ENCODE measurements at regions not wholly inside any gene's neighbourhood (a gene's known extent, or its start where the extent isn't known, plus 50 kb on each side); places are given as distances from the start of the nearest gene placed in this dataset.

DNA sequence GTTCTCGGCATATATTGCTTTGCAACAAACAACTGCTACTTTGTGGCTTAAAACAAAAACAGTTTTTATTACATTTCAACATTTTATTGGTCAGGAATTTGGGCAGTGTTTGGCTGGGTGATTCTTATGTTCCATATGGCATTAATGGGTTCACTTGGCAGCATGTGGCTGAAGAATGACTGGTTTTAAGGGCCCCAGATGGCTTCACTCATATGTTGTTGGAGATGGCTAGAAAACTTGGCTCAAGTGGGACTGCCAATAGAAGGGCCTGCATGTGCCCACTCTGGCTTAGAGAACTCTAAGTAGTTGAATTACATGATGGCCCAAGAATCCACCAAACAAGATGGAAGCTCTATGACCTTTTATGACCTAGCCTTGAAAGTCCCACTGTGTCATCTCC lies 86.1 kb downstream of the FASTKD2 start (continued):
- TF ChIP-seq, protein P1, sequence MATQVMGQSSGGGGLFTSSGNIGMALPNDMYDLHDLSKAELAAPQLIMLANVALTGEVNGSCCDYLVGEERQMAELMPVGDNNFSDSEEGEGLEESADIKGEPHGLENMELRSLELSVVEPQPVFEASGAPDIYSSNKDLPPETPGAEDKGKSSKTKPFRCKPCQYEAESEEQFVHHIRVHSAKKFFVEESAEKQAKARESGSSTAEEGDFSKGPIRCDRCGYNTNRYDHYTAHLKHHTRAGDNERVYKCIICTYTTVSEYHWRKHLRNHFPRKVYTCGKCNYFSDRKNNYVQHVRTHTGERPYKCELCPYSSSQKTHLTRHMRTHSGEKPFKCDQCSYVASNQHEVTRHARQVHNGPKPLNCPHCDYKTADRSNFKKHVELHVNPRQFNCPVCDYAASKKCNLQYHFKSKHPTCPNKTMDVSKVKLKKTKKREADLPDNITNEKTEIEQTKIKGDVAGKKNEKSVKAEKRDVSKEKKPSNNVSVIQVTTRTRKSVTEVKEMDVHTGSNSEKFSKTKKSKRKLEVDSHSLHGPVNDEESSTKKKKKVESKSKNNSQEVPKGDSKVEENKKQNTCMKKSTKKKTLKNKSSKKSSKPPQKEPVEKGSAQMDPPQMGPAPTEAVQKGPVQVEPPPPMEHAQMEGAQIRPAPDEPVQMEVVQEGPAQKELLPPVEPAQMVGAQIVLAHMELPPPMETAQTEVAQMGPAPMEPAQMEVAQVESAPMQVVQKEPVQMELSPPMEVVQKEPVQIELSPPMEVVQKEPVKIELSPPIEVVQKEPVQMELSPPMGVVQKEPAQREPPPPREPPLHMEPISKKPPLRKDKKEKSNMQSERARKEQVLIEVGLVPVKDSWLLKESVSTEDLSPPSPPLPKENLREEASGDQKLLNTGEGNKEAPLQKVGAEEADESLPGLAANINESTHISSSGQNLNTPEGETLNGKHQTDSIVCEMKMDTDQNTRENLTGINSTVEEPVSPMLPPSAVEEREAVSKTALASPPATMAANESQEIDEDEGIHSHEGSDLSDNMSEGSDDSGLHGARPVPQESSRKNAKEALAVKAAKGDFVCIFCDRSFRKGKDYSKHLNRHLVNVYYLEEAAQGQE (IDR thresholded peaks at IDR 0.05): no peak
- TF ChIP-seq EGR1 (IDR thresholded peaks at IDR 0.05; ENCODE audit: low read depth in 2 of 2): no peak

DNA sequence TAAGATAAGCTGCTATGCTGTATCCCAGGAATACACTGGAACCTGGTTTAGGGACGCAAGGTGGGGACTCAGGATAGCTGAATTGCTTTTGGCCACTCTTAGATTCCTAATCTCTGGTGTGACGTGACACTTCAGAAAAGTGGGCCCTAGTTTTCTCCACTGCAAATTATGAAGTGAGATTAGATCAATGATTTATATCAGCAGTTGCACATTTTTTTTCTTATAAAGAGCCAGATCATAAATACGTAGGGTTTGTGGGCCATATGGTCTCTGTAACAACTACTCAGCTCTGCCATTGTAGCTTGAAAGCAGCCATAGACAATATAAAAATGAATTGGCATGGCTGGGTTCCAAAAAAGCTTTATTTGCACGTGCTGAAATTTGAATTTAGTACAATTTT lies 85.4 kb upstream of the CPO start:
- no peak overlapping the region for H3K4me3 ChIP-seq (ENCODE audit: low read depth in 1 of 3, low read length in 3 of 3)
- H3K4me1 ChIP-seq (ENCODE audit: control insufficient read depth in 4 of 4, insufficient read depth in 4 of 4, low read length in 3 of 4): no peaks in the 10 kb centered on the region
- H3K9me3 ChIP-seq (ENCODE audit: control insufficient read depth in 4 of 4, low read length in 3 of 4): no peaks in the 10 kb centered on the region
- no peaks in the 10 kb centered on the region for H3K27me3 ChIP-seq (ENCODE audit: control insufficient read depth in 4 of 4, insufficient read depth in 4 of 4, low read length in 3 of 4)
- H3K36me3 ChIP-seq (ENCODE audit: control insufficient read depth in 4 of 4, insufficient read depth in 3 of 4, low read depth in 1 of 4, low read length in 3 of 4): no peaks in the 10 kb centered on the region
- 82% methylated on average over 4 of the region's 4 CpGs for WGBS
- H3K9ac ChIP-seq (ENCODE audit: low read depth in 1 of 2, low read length in 2 of 2): no peak overlapping the region
- no peak for DNase-seq (ENCODE audit: low spot score)
- H3K27ac ChIP-seq (ENCODE audit: low read depth in 1 of 2, low read length in 2 of 2): no peak overlapping the region
- TF ChIP-seq, protein P2, sequence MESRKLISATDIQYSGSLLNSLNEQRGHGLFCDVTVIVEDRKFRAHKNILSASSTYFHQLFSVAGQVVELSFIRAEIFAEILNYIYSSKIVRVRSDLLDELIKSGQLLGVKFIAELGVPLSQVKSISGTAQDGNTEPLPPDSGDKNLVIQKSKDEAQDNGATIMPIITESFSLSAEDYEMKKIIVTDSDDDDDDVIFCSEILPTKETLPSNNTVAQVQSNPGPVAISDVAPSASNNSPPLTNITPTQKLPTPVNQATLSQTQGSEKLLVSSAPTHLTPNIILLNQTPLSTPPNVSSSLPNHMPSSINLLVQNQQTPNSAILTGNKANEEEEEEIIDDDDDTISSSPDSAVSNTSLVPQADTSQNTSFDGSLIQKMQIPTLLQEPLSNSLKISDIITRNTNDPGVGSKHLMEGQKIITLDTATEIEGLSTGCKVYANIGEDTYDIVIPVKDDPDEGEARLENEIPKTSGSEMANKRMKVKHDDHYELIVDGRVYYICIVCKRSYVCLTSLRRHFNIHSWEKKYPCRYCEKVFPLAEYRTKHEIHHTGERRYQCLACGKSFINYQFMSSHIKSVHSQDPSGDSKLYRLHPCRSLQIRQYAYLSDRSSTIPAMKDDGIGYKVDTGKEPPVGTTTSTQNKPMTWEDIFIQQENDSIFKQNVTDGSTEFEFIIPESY (IDR thresholded peaks at IDR 0.05): no peak
- TF ChIP-seq, protein P3, sequence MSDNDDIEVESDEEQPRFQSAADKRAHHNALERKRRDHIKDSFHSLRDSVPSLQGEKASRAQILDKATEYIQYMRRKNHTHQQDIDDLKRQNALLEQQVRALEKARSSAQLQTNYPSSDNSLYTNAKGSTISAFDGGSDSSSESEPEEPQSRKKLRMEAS (IDR thresholded peaks at IDR 0.05): no peak
- no peak for TF ChIP-seq FOXA2 (IDR thresholded peaks at IDR 0.05)

DNA sequence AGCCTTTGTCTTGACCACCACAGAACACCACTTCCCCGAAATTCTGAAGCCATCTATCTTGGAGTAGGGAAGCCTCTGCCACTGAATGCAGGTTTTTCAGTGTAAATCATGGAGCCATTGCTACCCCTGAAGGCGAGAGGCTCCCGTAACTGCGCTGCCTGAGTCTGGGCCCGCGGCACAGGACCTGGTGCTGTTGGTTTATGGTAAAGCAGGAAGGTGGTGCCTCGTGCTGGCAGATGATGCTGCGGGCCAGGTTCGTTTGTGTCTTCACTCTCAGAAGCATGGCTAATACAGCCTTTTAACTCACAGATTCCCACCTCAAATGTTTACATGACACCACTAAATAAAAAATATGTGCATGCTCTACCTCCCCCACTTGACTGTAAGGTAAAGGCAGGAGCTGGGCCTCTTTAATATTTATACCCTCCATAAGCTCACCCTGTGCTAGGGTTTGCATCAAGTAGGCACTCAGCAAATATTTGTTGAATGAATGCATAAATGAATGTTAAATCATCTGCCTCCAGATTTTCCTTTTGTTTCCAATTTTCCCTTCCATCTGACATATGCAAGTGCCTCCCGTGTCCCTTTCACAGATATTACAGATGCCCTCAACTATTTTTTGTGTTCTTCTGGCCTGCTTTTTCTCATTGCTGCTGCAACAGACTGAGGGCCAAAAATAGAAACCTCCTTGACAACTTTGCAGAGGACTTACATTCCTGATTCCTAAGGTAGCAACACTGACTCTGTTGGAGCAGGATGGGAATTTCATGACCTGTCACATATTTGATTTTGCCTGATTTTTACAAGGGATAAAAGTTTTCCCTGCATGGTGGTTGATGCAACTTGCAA lies 83.5 kb upstream of the CPO start:
- Histone ChIP-seq H3K9ac (ENCODE audit: low read depth in 1 of 2, low read length in 2 of 2) (no peak overlapping the region), H3K27ac (ENCODE audit: low read depth in 1 of 2, low read length in 2 of 2) (no peak overlapping the region), H3K4me1 (ENCODE audit: control insufficient read depth in 4 of 4, insufficient read depth in 4 of 4, low read length in 3 of 4) (no peaks in the 10 kb centered on the region), H3K27me3 (ENCODE audit: control insufficient read depth in 4 of 4, insufficient read depth in 4 of 4, low read length in 3 of 4) (no peaks in the 10 kb centered on the region), H3K36me3 (ENCODE audit: control insufficient read depth in 4 of 4, insufficient read depth in 3 of 4, low read depth in 1 of 4, low read length in 3 of 4) (no peaks in the 10 kb centered on the region), H3K9me3 (ENCODE audit: control insufficient read depth in 4 of 4, low read length in 3 of 4) (no peaks in the 10 kb centered on the region), H3K4me3 (ENCODE audit: low read depth in 1 of 3, low read length in 3 of 3) (no peak overlapping the region)
- no peak for TF ChIP-seq EGR1 (IDR thresholded peaks at IDR 0.05; ENCODE audit: low read depth in 2 of 2)
- TF ChIP-seq GABPA (IDR thresholded peaks at IDR 0.05 in 1 of 2, conservative IDR thresholded peaks at IDR 0.05 in 1 of 2): no peak
- no peak for TF ChIP-seq HNF4G (IDR thresholded peaks at IDR 0.05)
- TF ChIP-seq, protein P4, sequence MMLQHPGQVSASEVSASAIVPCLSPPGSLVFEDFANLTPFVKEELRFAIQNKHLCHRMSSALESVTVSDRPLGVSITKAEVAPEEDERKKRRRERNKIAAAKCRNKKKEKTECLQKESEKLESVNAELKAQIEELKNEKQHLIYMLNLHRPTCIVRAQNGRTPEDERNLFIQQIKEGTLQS (IDR thresholded peaks at IDR 0.05): no peak
- TF ChIP-seq HNF4A (conservative IDR thresholded peaks at IDR 0.05): no peak
- no peak for TF ChIP-seq NR2F2 (IDR thresholded peaks at IDR 0.05)
- TF ChIP-seq, protein P3 (IDR thresholded peaks at IDR 0.05): no peak
- no peak for TF ChIP-seq RAD21 (IDR thresholded peaks at IDR 0.05)
- TF ChIP-seq, protein P1 (IDR thresholded peaks at IDR 0.05): no peak
- TF ChIP-seq JUND (IDR thresholded peaks at IDR 0.05): no peak
- no peak for TF ChIP-seq FOXA1 (IDR thresholded peaks at IDR 0.05)
- TF ChIP-seq, protein P2 (IDR thresholded peaks at IDR 0.05): no peak
- no peak for TF ChIP-seq FOXA2 (IDR thresholded peaks at IDR 0.05)
- TF ChIP-seq RXRA (IDR thresholded peaks at IDR 0.05): no peak
- TF ChIP-seq YY1 (IDR thresholded peaks at IDR 0.05): no peak
- DNase-seq (ENCODE audit: low spot score): no peak
- 92% methylated on average over 10 of the region's 10 CpGs for WGBS
